GM12878 (cell line): ENCODE measurements at regions not wholly inside any gene's neighbourhood (a gene's known extent, or its start where the extent isn't known, plus 50 kb on each side); places are given as distances from the start of the nearest gene placed in this dataset.

Experiments
- ATAC-seq: fragments of 200-7000 bp; cut with Tn5 transposase; 3 replicates; pipeline ENCODE4 v1.9.1; 2020; ENCODE audit warnings: mild to moderate bottlenecking, moderate library complexity
- BruUV-seq: library from RNA; stranded (reverse); fragments of 400-500 nt; replicated peaks from 2 replicates; lab custom pipeline; 2021; lab: Mats Ljungman, UMichigan
- CTCF ChIA-PET: fragments of 300-600 bp; sonication (Branson Sonifier 250); formaldehyde crosslinking; extraction: SDS; loops from one replicate; lab custom pipeline; 2021; ENCODE audit warnings: inconsistent platforms; lab: Yijun Ruan, JAX
- POLR2A ChIA-PET: fragments of 350-600 bp; formaldehyde crosslinking; extraction: SDS; loops from one replicate; lab custom pipeline; 2021; ENCODE audit warnings: inconsistent platforms; lab: Charles Lee
- RAD21 ChIA-PET: fragments of 300-600 bp; sonication (Branson Sonifier 250); formaldehyde crosslinking; loops from one replicate; lab custom pipeline; 2023; ENCODE audit warnings: antibody characterized with exemption; ENCODE audit not compliant: unreplicated experiment; lab: Charles Lee
- SMC1A ChIA-PET: fragments of 300-600 bp; sonication (Branson Sonifier 250); formaldehyde crosslinking; loops from one replicate; lab custom pipeline; 2023; ENCODE audit not compliant: unreplicated experiment, uncharacterized antibody; lab: Charles Lee
- DNase-seq: peaks from one replicate; pipeline ENCODE4 v3.0.0-alpha.2; 2011; ENCODE audit warnings: low read depth, low spot score
- FAIRE-seq: peaks from 3 replicates; lab custom pipeline; 2011; peaks lifted over from hg19 to GRCh38; lab: Jason Lieb, UNC
- H2AFZ ChIP-seq: 2 replicates; pipeline ENCODE4 v1.6.0; 2011; ENCODE audit warnings: low read depth, low read length, control low read depth; ENCODE audit not compliant: control insufficient read depth
- H3K27ac ChIP-seq: 2 replicates; pipeline ENCODE4 v1.5.1; 2011; ENCODE audit warnings: control low read depth; ENCODE audit not compliant: control insufficient read depth, insufficient read depth
- H3K27me3 ChIP-seq, 2 experiments: replicated peaks in 1 of 2; 2 replicates each; pipeline versions ENCODE4 v1.6.0 to v1.6.1; 2011; ENCODE audit warnings: low read length in 1 of 2; ENCODE audit not compliant: control insufficient read depth in 2 of 2, insufficient read depth in 2 of 2
- H3K36me3 ChIP-seq, 2 experiments: 2 replicates each; pipeline ENCODE4 v1.5.1; 2011; ENCODE audit warnings: low read length in 1 of 2; ENCODE audit not compliant: control insufficient read depth in 2 of 2, insufficient read depth in 2 of 2
- H3K4me1 ChIP-seq: 2 replicates; pipeline ENCODE4 v1.6.1; 2011; ENCODE audit warnings: mild to moderate bottlenecking, low read length, moderate library complexity, mixed read lengths; ENCODE audit not compliant: control insufficient read depth, insufficient read depth
- H3K4me2 ChIP-seq: 2 replicates; pipeline ENCODE4 v1.6.0; 2011; ENCODE audit warnings: control low read depth; ENCODE audit not compliant: control insufficient read depth, insufficient read depth
- H3K4me3 ChIP-seq: fragments of 200-600 bp; sonication (generic); 2 replicates; pipeline ENCODE4 v1.5.1; 2016
- H3K79me2 ChIP-seq: 2 replicates; pipeline ENCODE4 v1.6.0; 2011; ENCODE audit warnings: low read length; ENCODE audit not compliant: control insufficient read depth, insufficient read depth
- H3K9ac ChIP-seq: 2 replicates; pipeline ENCODE4 v1.8.0; 2011; ENCODE audit warnings: low read length, control low read depth, mixed read lengths; ENCODE audit not compliant: control insufficient read depth, insufficient read depth
- H3K9me3 ChIP-seq: replicated peaks from 3 replicates; pipeline ENCODE4 v1.5.1; 2011; ENCODE audit warnings: mild to moderate bottlenecking, low read length; ENCODE audit not compliant: control insufficient read depth, insufficient read depth
- H4K20me1 ChIP-seq: 2 replicates; pipeline ENCODE4 v1.6.0; 2011; ENCODE audit not compliant: control insufficient read depth, insufficient read depth
- CTCF ChIP-seq, 3 experiments: IDR thresholded peaks in 2 of 3; conservative IDR thresholded peaks in 1 of 3; 2 replicates each; pipeline ENCODE4 v1.5.1; 2011; ENCODE audit warnings: low read depth in 3 of 3, low read length in 3 of 3, mild to moderate bottlenecking in 3 of 3, control low read depth in 2 of 3, moderate library complexity in 2 of 3, inconsistent platforms in 1 of 3, mixed read lengths in 1 of 3; ENCODE audit not compliant: control insufficient read depth in 2 of 3, insufficient read depth in 1 of 3; ENCODE audit errors: extremely low read depth in 1 of 3
- SMC3 ChIP-seq: IDR thresholded peaks from 2 replicates; pipeline ENCODE4 v1.6.1; 2011; ENCODE audit warnings: low read length, improper control_type of control experiment, borderline replicate concordance
- SP1 ChIP-seq: IDR thresholded peaks from one replicate; pipeline ENCODE4 v1.6.1; 2011; ENCODE audit warnings: low read depth, low read length
- SPI1 ChIP-seq: IDR thresholded peaks from 2 replicates; pipeline ENCODE4 v1.6.1; 2011; ENCODE audit warnings: low read depth, mild to moderate bottlenecking, low read length, moderate library complexity, borderline replicate concordance; ENCODE audit not compliant: insufficient read depth
- STAT3 ChIP-seq: IDR thresholded peaks from 2 replicates; pipeline ENCODE4 v1.6.1; 2011; ENCODE audit warnings: low read depth, low read length, improper control_type of control experiment
- TARDBP ChIP-seq: IDR thresholded peaks from 2 replicates; pipeline ENCODE4 v1.6.1; 2016; ENCODE audit warnings: borderline replicate concordance
- WGBS: methylation state at CpG from one replicate; pipeline ENCODE4 v1.1.6; 2016; ENCODE audit warnings: low lambda C conversion rate; ENCODE audit not compliant: insufficient replicate concordance, insufficient coverage; ENCODE audit errors: missing lambda C conversion rate; 5-methylcytosine and 5-hydroxymethylcytosine counted together
- in situ Hi-C: fragments of 300-500 bp; cut with MboI; formaldehyde crosslinking; loops from 9 replicates; pipeline ENCODE4 v1.14.3; 2018; ENCODE audit warnings: mixed read lengths
- intact Hi-C: fragments of 100-400 bp; cut with micrococcal nuclease; formaldehyde crosslinking; loops from one replicate; pipeline ENCODE4 v1.14.2; 2022; ENCODE audit not compliant: unreplicated experiment
- TF ChIP-seq, protein P1 (sequence below): fragments of 450-650 bp; IDR thresholded peaks from 2 replicates; pipeline ENCODE4 v1.6.1; 2017; ENCODE audit warnings: mild to moderate bottlenecking, moderate library complexity

DNA sequence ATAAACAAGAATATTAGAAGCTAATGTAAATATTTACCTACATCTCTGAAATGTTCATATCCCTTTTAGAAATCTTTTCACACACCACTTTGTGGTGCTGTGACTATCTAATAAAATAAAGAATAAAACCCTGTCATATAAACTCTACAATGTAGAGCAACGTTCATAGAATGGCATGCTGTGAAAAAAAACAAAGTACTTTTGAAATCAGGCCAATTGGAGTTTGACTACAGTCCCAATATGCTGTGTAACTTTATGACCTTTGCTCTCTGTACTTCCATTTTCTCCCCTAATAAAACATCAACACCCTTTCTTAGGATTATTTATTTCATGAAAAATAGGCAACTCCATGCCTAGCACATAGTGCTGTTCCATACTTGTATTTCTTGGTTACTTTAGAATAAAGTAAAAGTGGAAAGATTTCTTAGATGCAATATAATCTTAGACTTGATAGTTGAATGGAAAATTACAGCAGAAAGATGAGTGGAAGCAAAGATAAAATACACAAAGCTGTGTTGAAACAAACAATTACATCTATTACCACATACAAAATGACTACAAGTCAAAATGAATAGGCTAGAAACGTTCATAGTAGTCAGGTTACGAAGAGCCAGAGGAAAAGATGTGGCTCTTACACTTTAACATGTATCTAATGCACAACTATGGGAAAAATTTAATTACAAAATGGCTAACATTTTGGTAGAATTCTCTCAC lies 613.2 kb upstream of the SLITRK5 start:
- Histone ChIP-seq H3K27me3 (no peaks in the 10 kb centered on the region), H3K9ac (no peak overlapping the region), H3K4me2 (no peak overlapping the region), H2AFZ (no peak overlapping the region), H3K79me2 (no peaks in the 10 kb centered on the region), H3K9me3 (no peaks in the 10 kb centered on the region), H3K4me1 (no peaks in the 10 kb centered on the region)
- no peak for ATAC-seq
- ChIA-PET CTCF (no interaction called here), SMC1A (no interaction called here)
- intact Hi-C loops = no loop called here
- FAIRE-seq = no peak
- TF ChIP-seq STAT3 = no peak
- TF ChIP-seq, all 136 proteins: peak for 0
- no TSS peak for BruUV-seq
- Histone ChIP-seq H3K27ac (no peak overlapping the region), H3K4me3 (no peak overlapping the region), H4K20me1 (no peaks in the 10 kb centered on the region), H3K36me3 (no peaks in the 10 kb centered on the region)
- DNase-seq = no peak
- RAD21 ChIA-PET = no interaction called here
- in situ Hi-C loops = no loop called here
- POLR2A ChIA-PET = no interaction called here
- 6% methylated on average over 3 of the region's 3 CpGs for WGBS

DNA sequence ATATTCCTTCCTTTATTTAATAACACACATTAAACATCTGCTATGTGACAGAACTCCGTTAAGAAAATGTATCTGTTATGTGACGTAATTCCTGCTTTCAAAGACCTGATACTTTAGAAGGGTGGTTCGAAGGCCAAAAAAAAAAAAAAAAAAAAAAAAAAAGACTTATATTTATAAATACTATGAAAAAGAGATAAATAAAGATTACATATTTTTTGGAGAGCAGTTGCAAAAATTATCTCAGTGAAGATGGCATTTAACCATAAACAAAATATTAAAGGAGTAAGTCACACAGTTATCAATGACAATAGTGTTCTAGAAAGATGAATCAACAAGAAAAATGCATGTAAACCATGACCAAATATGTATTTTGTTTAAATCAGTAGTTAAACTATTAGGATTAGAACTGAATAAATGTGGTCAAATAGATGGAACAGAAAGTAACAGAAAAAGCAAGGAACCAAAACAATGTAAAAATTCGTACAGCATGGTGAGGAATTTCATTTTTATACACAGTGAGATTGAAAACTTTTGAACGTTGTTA lies 612.3 kb upstream of the SLITRK5 start:
- no peaks in the 10 kb centered on the region for H3K4me1 ChIP-seq
- 5% methylated on average over 5 of the region's 5 CpGs for WGBS
- intact Hi-C loops = no loop called here
- H3K9ac ChIP-seq = no peak overlapping the region
- no peak overlapping the region for H3K27ac ChIP-seq
- ChIA-PET RAD21 (no interaction called here), POLR2A (no interaction called here), SMC1A (no interaction called here), CTCF (no interaction called here)
- no TSS peak for BruUV-seq
- H3K4me2 ChIP-seq = no peak overlapping the region
- no peak for FAIRE-seq
- H3K79me2 ChIP-seq = no peaks in the 10 kb centered on the region
- H3K9me3 ChIP-seq = no peaks in the 10 kb centered on the region
- no peaks in the 10 kb centered on the region for H3K36me3 ChIP-seq
- ATAC-seq = no peak
- H3K4me3 ChIP-seq = no peak overlapping the region
- no peak for DNase-seq
- no peak overlapping the region for H2AFZ ChIP-seq
- H3K27me3 ChIP-seq = no peaks in the 10 kb centered on the region
- in situ Hi-C loops = no loop called here
- no peaks in the 10 kb centered on the region for H4K20me1 ChIP-seq
- no peak for TF ChIP-seq SMC3
- TF ChIP-seq, protein P1, sequence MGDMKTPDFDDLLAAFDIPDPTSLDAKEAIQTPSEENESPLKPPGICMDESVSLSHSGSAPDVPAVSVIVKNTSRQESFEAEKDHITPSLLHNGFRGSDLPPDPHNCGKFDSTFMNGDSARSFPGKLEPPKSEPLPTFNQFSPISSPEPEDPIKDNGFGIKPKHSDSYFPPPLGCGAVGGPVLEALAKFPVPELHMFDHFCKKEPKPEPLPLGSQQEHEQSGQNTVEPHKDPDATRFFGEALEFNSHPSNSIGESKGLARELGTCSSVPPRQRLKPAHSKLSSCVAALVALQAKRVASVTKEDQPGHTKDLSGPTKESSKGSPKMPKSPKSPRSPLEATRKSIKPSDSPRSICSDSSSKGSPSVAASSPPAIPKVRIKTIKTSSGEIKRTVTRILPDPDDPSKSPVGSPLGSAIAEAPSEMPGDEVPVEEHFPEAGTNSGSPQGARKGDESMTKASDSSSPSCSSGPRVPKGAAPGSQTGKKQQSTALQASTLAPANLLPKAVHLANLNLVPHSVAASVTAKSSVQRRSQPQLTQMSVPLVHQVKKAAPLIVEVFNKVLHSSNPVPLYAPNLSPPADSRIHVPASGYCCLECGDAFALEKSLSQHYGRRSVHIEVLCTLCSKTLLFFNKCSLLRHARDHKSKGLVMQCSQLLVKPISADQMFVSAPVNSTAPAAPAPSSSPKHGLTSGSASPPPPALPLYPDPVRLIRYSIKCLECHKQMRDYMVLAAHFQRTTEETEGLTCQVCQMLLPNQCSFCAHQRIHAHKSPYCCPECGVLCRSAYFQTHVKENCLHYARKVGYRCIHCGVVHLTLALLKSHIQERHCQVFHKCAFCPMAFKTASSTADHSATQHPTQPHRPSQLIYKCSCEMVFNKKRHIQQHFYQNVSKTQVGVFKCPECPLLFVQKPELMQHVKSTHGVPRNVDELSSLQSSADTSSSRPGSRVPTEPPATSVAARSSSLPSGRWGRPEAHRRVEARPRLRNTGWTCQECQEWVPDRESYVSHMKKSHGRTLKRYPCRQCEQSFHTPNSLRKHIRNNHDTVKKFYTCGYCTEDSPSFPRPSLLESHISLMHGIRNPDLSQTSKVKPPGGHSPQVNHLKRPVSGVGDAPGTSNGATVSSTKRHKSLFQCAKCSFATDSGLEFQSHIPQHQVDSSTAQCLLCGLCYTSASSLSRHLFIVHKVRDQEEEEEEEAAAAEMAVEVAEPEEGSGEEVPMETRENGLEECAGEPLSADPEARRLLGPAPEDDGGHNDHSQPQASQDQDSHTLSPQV = no peak
- no peak for TF ChIP-seq SPI1
- TF ChIP-seq CTCF (IDR thresholded peaks at IDR 0.05 in 2 of 3, conservative IDR thresholded peaks at IDR 0.05 in 1 of 3; ENCODE audit: control insufficient read depth in 2 of 3, extremely low read depth in 1 of 3, insufficient read depth in 1 of 3, low read depth in 3 of 3, low read length in 3 of 3) = no peak
- no peak for TF ChIP-seq SP1
- TF ChIP-seq TARDBP = no peak
